GM23338 (cell line): ENCODE measurements at regions not wholly inside any gene's neighbourhood (a gene's known extent, or its start where the extent isn't known, plus 50 kb on each side); places are given as distances from the start of the nearest gene placed in this dataset.

ENCODE experiments used
- ATAC-seq: fragments of 200-7000 bp; cut with Tn5 transposase; 3 replicates; pipeline ENCODE4 v1.9.1; 2020
- DNase-seq: peaks from one replicate; pipeline ENCODE4 v3.0.0-alpha.2; 2015; ENCODE audit warnings: low spot score
- H2AFZ ChIP-seq: fragments of 200-600 bp; sonication (generic); 2 replicates; pipeline ENCODE4 v1.8.0; 2016; ENCODE audit warnings: antibody characterized with exemption, mild to moderate bottlenecking, moderate library complexity
- H3F3A ChIP-seq: fragments of 200-600 bp; sonication (generic); replicated peaks from 2 replicates; pipeline ENCODE4 v1.8.0; 2017; ENCODE audit warnings: antibody characterized with exemption, mixed run types, low read depth
- H3K27ac ChIP-seq: fragments of 200-600 bp; sonication (generic); 2 replicates; pipeline ENCODE4 v1.6.1; 2016; ENCODE audit warnings: low read depth
- H3K27me3 ChIP-seq: fragments of 200-600 bp; sonication (generic); 2 replicates; pipeline ENCODE4 v1.8.0; 2016; ENCODE audit warnings: mild to moderate bottlenecking, mixed run types, moderate library complexity; ENCODE audit not compliant: insufficient read depth
- H3K36me3 ChIP-seq: fragments of 200-600 bp; sonication (generic); 2 replicates; pipeline ENCODE4 v1.8.0; 2016; ENCODE audit warnings: mild to moderate bottlenecking; ENCODE audit not compliant: insufficient read depth
- H3K4me1 ChIP-seq: fragments of 200-600 bp; sonication (generic); 2 replicates; pipeline ENCODE4 v1.8.0; 2016; ENCODE audit warnings: mild to moderate bottlenecking, moderate library complexity; ENCODE audit not compliant: insufficient read depth
- H3K4me2 ChIP-seq: fragments of 200-600 bp; sonication (generic); 2 replicates; pipeline ENCODE4 v1.7.1; 2017; ENCODE audit warnings: mixed run types
- H3K4me3 ChIP-seq: fragments of 200-600 bp; sonication (generic); 2 replicates; pipeline ENCODE4 v1.6.1; 2016; ENCODE audit warnings: mixed run types
- H3K79me2 ChIP-seq: fragments of 200-600 bp; sonication (generic); replicated peaks from 2 replicates; pipeline ENCODE4 v1.8.0; 2017; ENCODE audit warnings: mild to moderate bottlenecking; ENCODE audit not compliant: insufficient read depth
- H3K9me2 ChIP-seq: fragments of 200-600 bp; sonication (generic); 2 replicates; pipeline ENCODE4 v1.8.0; 2017; ENCODE audit not compliant: insufficient read depth
- H4K20me1 ChIP-seq: fragments of 200-600 bp; sonication (generic); replicated peaks from 2 replicates; pipeline ENCODE4 v1.8.0; 2017; ENCODE audit warnings: mild to moderate bottlenecking; ENCODE audit not compliant: insufficient read depth
- H3K27ac Mint-ChIP-seq: 2 replicates; pipeline ENCODE4 v1.8.0; 2020; ENCODE audit warnings: inconsistent platforms, mild to moderate bottlenecking, moderate library complexity, mixed read lengths
- H3K27me3 Mint-ChIP-seq: 3 replicates; pipeline ENCODE4 v1.8.0; 2022; ENCODE audit warnings: low read depth, mild to moderate bottlenecking, moderate library complexity, mixed read lengths, inconsistent platforms; ENCODE audit not compliant: insufficient read depth, poor library complexity
- H3K36me3 Mint-ChIP-seq: 3 replicates; pipeline ENCODE4 v1.8.0; 2021; ENCODE audit warnings: low read depth, mild to moderate bottlenecking, inconsistent platforms, moderate library complexity, mixed read lengths
- H3K4me1 Mint-ChIP-seq: 3 replicates; pipeline ENCODE4 v1.8.0; 2020; ENCODE audit warnings: mild to moderate bottlenecking, inconsistent platforms, mixed read lengths
- H3K4me3 Mint-ChIP-seq: 3 replicates; pipeline ENCODE4 v1.8.0; 2021; ENCODE audit warnings: moderate library complexity, mild to moderate bottlenecking, inconsistent platforms, mixed read lengths
- H3K9me3 Mint-ChIP-seq: 3 replicates; pipeline ENCODE4 v1.8.0; 2020; ENCODE audit warnings: moderate library complexity, mild to moderate bottlenecking, inconsistent platforms, mixed read lengths
- CREB1 ChIP-seq: fragments of 250-450 bp; sonication (Bioruptor Pico); IDR thresholded peaks from 2 replicates; pipeline ENCODE4 v1.5.0; 2020; ENCODE audit warnings: low read depth, mild to moderate bottlenecking, moderate library complexity
- CTCF ChIP-seq, 2 experiments: fragments of 200-600 bp in 1 of 2; sonication (generic) in 1 of 2; conservative IDR thresholded peaks; 2 replicates each; pipeline versions ENCODE4 v1.5.1 to v1.6.1; 2016 to 2017; ENCODE audit warnings: antibody characterized with exemption in 2 of 2, low read depth in 2 of 2, mild to moderate bottlenecking in 2 of 2, moderate library complexity in 1 of 2
- ETS1 ChIP-seq: IDR thresholded peaks from 2 replicates; pipeline ENCODE4 v1.6.1; 2016; ENCODE audit warnings: antibody characterized with exemption
- EZH2 ChIP-seq: fragments of 200-600 bp; sonication (generic); IDR thresholded peaks from one replicate; pipeline ENCODE4 v1.8.0; 2017; ENCODE audit warnings: antibody characterized with exemption, mild to moderate bottlenecking, low read depth; ENCODE audit not compliant: unreplicated experiment
- EZH2phosphoT487 ChIP-seq: fragments of 200-600 bp; sonication (generic); IDR thresholded peaks from one replicate; pipeline ENCODE4 v1.8.1; 2018; ENCODE audit warnings: antibody characterized with exemption; ENCODE audit not compliant: unreplicated experiment
- JUNB ChIP-seq: IDR thresholded peaks from one replicate; pipeline ENCODE4 v1.6.1; 2016; ENCODE audit warnings: antibody characterized with exemption; ENCODE audit not compliant: unreplicated experiment
- NANOG ChIP-seq: IDR thresholded peaks from 2 replicates; pipeline ENCODE4 v1.6.1; 2016; ENCODE audit warnings: antibody characterized with exemption, borderline replicate concordance
- POLR2AphosphoS5 ChIP-seq: IDR thresholded peaks from 2 replicates; pipeline ENCODE4 v1.6.1; 2016; ENCODE audit warnings: antibody characterized with exemption, low read depth
- REST ChIP-seq: IDR thresholded peaks from one replicate; pipeline ENCODE4 v1.6.1; 2018; ENCODE audit warnings: antibody characterized with exemption; ENCODE audit not compliant: unreplicated experiment
- STAT1 ChIP-seq: IDR thresholded peaks from one replicate; pipeline ENCODE4 v1.6.1; 2016; ENCODE audit warnings: antibody characterized with exemption; ENCODE audit not compliant: unreplicated experiment
- ZNF114 ChIP-seq: fragments of 250-450 bp; sonication (Bioruptor Pico); IDR thresholded peaks from 2 replicates; pipeline ENCODE4 v1.5.0; 2020; ENCODE audit warnings: mild to moderate bottlenecking, moderate library complexity
- ZNF331 ChIP-seq: fragments of 250-450 bp; sonication (Bioruptor Pico); IDR thresholded peaks from 2 replicates; pipeline ENCODE4 v1.5.0; 2020; ENCODE audit warnings: low read depth, mild to moderate bottlenecking, moderate library complexity
- ZNF462 ChIP-seq: fragments of 250-450 bp; sonication (Bioruptor Pico); IDR thresholded peaks from 2 replicates; pipeline ENCODE4 v1.5.0; 2020; ENCODE audit warnings: mild to moderate bottlenecking, moderate library complexity

GRCh38 chr12:60349232-60349978, 753.6 kb downstream of the SLC16A7 start:
- H3K4me1 ChIP-seq = no peaks in the 10 kb centered on the region
- H3K27ac ChIP-seq = no peak overlapping the region
- Mint-ChIP-seq H3K9me3 (no peaks in the 10 kb centered on the region), H3K4me3 (no peak overlapping the region), H3K27me3 (peaks cover 2% of the 10 kb centered on the region), H3K36me3 (no peaks in the 10 kb centered on the region), H3K4me1 (no peaks in the 10 kb centered on the region), H3K27ac (0 out of 2 replicates have a peak overlapping the region, but pooled peaks have one; percentile 44)
- H3K27me3 ChIP-seq = no peaks in the 10 kb centered on the region
- no peaks in the 10 kb centered on the region for H3K79me2 ChIP-seq
- DNase-seq (no peak), ATAC-seq (no peak)
- no peak for TF ChIP-seq EZH2phosphoT487
- TF ChIP-seq POLR2AphosphoS5 = no peak
- TF ChIP-seq CREB1 (CRISPR knock-in tag) = no peak
- TF ChIP-seq ZNF462 = no peak
- TF ChIP-seq JUNB = no peak
- no peak for TF ChIP-seq CTCF (conservative IDR thresholded peaks at IDR 0.05; ENCODE audit: low read depth in 2 of 2)
- TF ChIP-seq EZH2 = no peak
- TF ChIP-seq ETS1 = no peak
- no peak for TF ChIP-seq STAT1
- TF ChIP-seq ZNF114 (CRISPR knock-in tag) = no peak
- no peak for TF ChIP-seq ZNF331 (CRISPR knock-in tag)
- no peak for TF ChIP-seq REST
- no peak for TF ChIP-seq NANOG
- H3K4me3 ChIP-seq = no peak overlapping the region
- H3K4me2 ChIP-seq = no peak overlapping the region
- H3F3A ChIP-seq = no peaks in the 10 kb centered on the region
- 0 out of 2 replicates have a peak, but pooled peaks cover 3% of the 10 kb centered on the region for H3K9me2 ChIP-seq
- no peak overlapping the region for H2AFZ ChIP-seq
- no peaks in the 10 kb centered on the region for H3K36me3 ChIP-seq
- no peaks in the 10 kb centered on the region for H4K20me1 ChIP-seq
